ENCODE measurements at regions not wholly inside any gene's neighbourhood (a gene's known extent, or its start where the extent isn't known, plus 50 kb on each side); places are given as distances from the start of the nearest gene placed in this dataset.

GRCh38 chr6:9647599-9647998 lies 767.3 kb downstream of the TFAP2A start:
- DNase-seq: no peak

- no peak for DNase-seq
Observed at GRCh38 chr6:9647071-9647445, 767.8 kb downstream of the TFAP2A start.

- no peak for DNase-seq
Observed at GRCh38 chr6:9646342-9647070, 768.4 kb downstream of the TFAP2A start.

- DNase-seq: no peak
Observed at GRCh38 chr6:9638861-9639260, 776.0 kb downstream of the TFAP2A start.

- no peak for DNase-seq
Observed at GRCh38 chr6:9634776-9635175, 780.1 kb downstream of the TFAP2A start.

- no peak for DNase-seq
Observed at GRCh38 chr6:9632026-9632425, 782.8 kb downstream of the TFAP2A start.

- DNase-seq: no peak
Observed at GRCh38 chr6:9628819-9629218, 786.1 kb downstream of the TFAP2A start.

- DNase-seq: no peak
Observed at GRCh38 chr6:9627916-9628315, 787.0 kb downstream of the TFAP2A start.

- DNase-seq: no peak
Observed at GRCh38 chr6:9623985-9624384, 790.9 kb downstream of the TFAP2A start.

GRCh38 chr6:9623228-9623832 lies 791.5 kb downstream of the TFAP2A start:
- DNase-seq: no peak

GRCh38 chr6:9621276-9621675 lies 793.6 kb downstream of the TFAP2A start:
- DNase-seq: no peak

GRCh38 chr6:9620687-9621086 lies 794.2 kb downstream of the TFAP2A start:
- DNase-seq: no peak

GRCh38 chr6:9620263-9620662 lies 794.6 kb downstream of the TFAP2A start:
- no peak for DNase-seq

- no peak for DNase-seq
Observed at GRCh38 chr6:9614778-9615177, 800.1 kb downstream of the TFAP2A start.

- no peak for DNase-seq
Observed at GRCh38 chr6:9612489-9612888, 802.4 kb downstream of the TFAP2A start.

GRCh38 chr6:9610620-9611415 lies 804.1 kb downstream of the TFAP2A start:
- DNase-seq: no peak

GRCh38 chr6:9606435-9607134 lies 808.3 kb downstream of the TFAP2A start:
- no peak for DNase-seq

- DNase-seq: no peak
Observed at GRCh38 chr6:9594746-9595145, 820.1 kb downstream of the TFAP2A start.

- no peak for DNase-seq
Observed at GRCh38 chr6:9593554-9593953, 821.3 kb downstream of the TFAP2A start.

- no peak for DNase-seq
Observed at GRCh38 chr6:9583753-9584352, 831.0 kb downstream of the TFAP2A start.

- no peak for DNase-seq
Observed at GRCh38 chr6:9581155-9581554, 833.7 kb downstream of the TFAP2A start.

- DNase-seq: no peak
Observed at GRCh38 chr6:9576521-9576920, 838.4 kb downstream of the TFAP2A start.

- no peak for DNase-seq
Observed at GRCh38 chr6:9566096-9566495, 848.8 kb downstream of the TFAP2A start.
